ENCODE measurements at regions not wholly inside any gene's neighbourhood (a gene's known extent, or its start where the extent isn't known, plus 50 kb on each side); places are given as distances from the start of the nearest gene placed in this dataset.

DNA sequence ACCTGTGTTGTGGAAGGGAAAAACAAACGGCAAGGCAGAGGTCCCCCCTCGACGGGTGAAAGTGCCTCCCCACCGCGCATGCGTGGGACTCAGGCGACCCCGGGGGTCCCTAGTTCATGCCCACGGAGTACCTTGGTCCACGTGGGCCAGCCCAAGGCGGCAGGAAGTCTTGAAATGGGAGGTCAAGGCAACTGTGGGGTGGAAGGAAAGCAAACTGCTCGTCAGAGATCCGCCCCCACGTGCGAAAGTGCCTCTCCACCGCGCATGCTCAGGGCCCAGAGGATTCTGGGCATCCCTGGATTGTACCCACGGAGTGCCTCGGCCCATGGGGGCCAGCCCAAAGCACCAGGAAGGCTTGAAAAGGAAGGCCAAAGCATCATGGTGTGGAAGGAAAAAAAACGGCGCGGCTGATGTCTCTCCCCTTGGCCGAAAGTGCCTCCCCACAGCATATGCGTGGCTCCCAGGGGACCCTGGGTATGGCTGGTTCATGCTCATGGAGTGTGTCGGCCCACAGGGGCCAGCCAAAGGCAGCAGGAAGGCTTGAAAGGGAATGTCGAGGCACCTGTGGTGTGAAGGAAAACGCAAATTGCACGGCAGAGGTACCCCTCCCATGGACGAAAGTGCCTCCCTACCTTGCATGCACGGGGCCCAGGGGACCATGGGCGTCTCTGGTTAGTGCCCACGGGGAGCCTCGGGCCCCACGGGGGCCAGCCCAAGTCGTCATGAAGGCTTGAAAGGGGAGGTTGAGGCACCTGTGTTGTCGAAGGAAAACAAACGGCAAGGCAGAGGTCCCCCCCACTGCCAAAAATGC, 369.7 kb downstream of the ALG10 start:
- Histone ChIP-seq H3K36me3 (ENCODE audit: control insufficient read depth in 2 of 2, extremely low read depth in 1 of 2, insufficient read depth in 2 of 2, low read length in 2 of 2) (no peaks in the 10 kb centered on the region), H3K9me3 (replicated peaks; ENCODE audit: control insufficient read depth, insufficient read depth, low read length) (peaks cover 2% of the 10 kb centered on the region), H3K4me1 (ENCODE audit: control insufficient read depth, extremely low read depth, insufficient read depth, low read length) (no peaks in the 10 kb centered on the region), H3K79me2 (ENCODE audit: control insufficient read depth, insufficient read depth, low read length) (no peaks in the 10 kb centered on the region), H3K9ac (replicated peaks; ENCODE audit: extremely low read depth, insufficient read depth, low read length) (no peak overlapping the region), H3K9me1 (replicated peaks; ENCODE audit: control insufficient read depth, extremely low read depth, insufficient read depth, low read length) (no peaks in the 10 kb centered on the region), H3K27ac (ENCODE audit: insufficient read depth, low read depth, low read length) (no peak overlapping the region), H2AFZ (ENCODE audit: low read depth, low read length) (no peak overlapping the region), H4K20me1 (replicated peaks; ENCODE audit: control insufficient read depth, extremely low read depth, insufficient read depth, low read length) (no peaks in the 10 kb centered on the region), H3K4me3 (replicated peaks in 1 of 3; ENCODE audit: insufficient read depth in 1 of 3, low read depth in 1 of 3, low read length in 3 of 3) (no peak overlapping the region), H3K27me3 (ENCODE audit: control insufficient read depth in 2 of 2, insufficient read depth in 2 of 2, low read length in 2 of 2) (no peaks in the 10 kb centered on the region), H3K4me2 (ENCODE audit: insufficient read depth, low read length) (no peak overlapping the region)
- FAIRE-seq (no peak), DNase-seq (ENCODE audit: low read depth, low spot score) (no peak)
- dilution Hi-C loops (cut with MboI; ENCODE audit: extremely low pct_ligation_motif_present, low sequenced_read_pairs) = no loop called here
- TF ChIP-seq POLR2AphosphoS5 (IDR thresholded peaks at IDR 0.05; ENCODE audit: insufficient read depth, low read depth, low read length) = no peak
- TF ChIP-seq, protein P1, sequence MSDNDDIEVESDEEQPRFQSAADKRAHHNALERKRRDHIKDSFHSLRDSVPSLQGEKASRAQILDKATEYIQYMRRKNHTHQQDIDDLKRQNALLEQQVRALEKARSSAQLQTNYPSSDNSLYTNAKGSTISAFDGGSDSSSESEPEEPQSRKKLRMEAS (IDR thresholded peaks at IDR 0.05; ENCODE audit: insufficient read depth, insufficient read length) = no peak
- TF ChIP-seq FOS (IDR thresholded peaks at IDR 0.05; ENCODE audit: borderline replicate concordance, insufficient read depth, low read length) = no peak
- no peak for TF ChIP-seq JUN (IDR thresholded peaks at IDR 0.05; ENCODE audit: borderline replicate concordance, insufficient read depth, insufficient read length, low read depth)
- TF ChIP-seq MYC (IDR thresholded peaks at IDR 0.05; ENCODE audit: low read depth, low read length) = no peak
- TF ChIP-seq, protein P2, sequence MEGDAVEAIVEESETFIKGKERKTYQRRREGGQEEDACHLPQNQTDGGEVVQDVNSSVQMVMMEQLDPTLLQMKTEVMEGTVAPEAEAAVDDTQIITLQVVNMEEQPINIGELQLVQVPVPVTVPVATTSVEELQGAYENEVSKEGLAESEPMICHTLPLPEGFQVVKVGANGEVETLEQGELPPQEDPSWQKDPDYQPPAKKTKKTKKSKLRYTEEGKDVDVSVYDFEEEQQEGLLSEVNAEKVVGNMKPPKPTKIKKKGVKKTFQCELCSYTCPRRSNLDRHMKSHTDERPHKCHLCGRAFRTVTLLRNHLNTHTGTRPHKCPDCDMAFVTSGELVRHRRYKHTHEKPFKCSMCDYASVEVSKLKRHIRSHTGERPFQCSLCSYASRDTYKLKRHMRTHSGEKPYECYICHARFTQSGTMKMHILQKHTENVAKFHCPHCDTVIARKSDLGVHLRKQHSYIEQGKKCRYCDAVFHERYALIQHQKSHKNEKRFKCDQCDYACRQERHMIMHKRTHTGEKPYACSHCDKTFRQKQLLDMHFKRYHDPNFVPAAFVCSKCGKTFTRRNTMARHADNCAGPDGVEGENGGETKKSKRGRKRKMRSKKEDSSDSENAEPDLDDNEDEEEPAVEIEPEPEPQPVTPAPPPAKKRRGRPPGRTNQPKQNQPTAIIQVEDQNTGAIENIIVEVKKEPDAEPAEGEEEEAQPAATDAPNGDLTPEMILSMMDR (IDR thresholded peaks at IDR 0.05; ENCODE audit: extremely low read depth in 1 of 2, insufficient read depth in 1 of 2, low read depth in 1 of 2, low read length in 2 of 2) = no peak
- TF ChIP-seq POLR2A (IDR thresholded peaks at IDR 0.05; ENCODE audit: low read depth, low read length) = no peak
- TF ChIP-seq EZH2 (IDR thresholded peaks at IDR 0.05; ENCODE audit: borderline replicate concordance, low read depth, low read length, severe bottlenecking) = no peak
- no peak for TF ChIP-seq GATA2 (IDR thresholded peaks at IDR 0.05; ENCODE audit: insufficient read depth, insufficient read length, low read depth, low read length)
- BruUV-seq (replicated peaks) = no TSS peak
- POLR2A ChIA-PET = no interaction called here
- CTCF ChIA-PET = no interaction called here
- intact Hi-C loops (cut with micrococcal nuclease) = no loop called here
